ENCODE measurements at regions not wholly inside any gene's neighbourhood (a gene's known extent, or its start where the extent isn't known, plus 50 kb on each side); places are given as distances from the start of the nearest gene placed in this dataset.

GRCh38 chr1:48102766-48103165 is 105.6 kb upstream of the TRABD2B start:
- H3K36me3 Mint-ChIP-seq, result no peaks in the 10 kb centered on the region
- no peaks in the 10 kb centered on the region for H4K20me1 ChIP-seq (ENCODE audit: insufficient read depth, low read length)
- intact Hi-C loops (cut with micrococcal nuclease), result no loop called here

GRCh38 chr1:48099072-48099773 is 102.0 kb upstream of the TRABD2B start:
- intact Hi-C loops (cut with micrococcal nuclease), result no loop called here
- Histone ChIP-seq H4K20me1 (ENCODE audit: insufficient read depth, low read length) (no peaks in the 10 kb centered on the region), H3K4me3 (replicated peaks in 1 of 3; ENCODE audit: low read depth in 2 of 3, low read length in 3 of 3) (no peak overlapping the region), H3K79me2 (ENCODE audit: insufficient read depth, low read length) (no peaks in the 10 kb centered on the region), H3K27me3 (ENCODE audit: control insufficient read depth in 2 of 2, insufficient read depth in 2 of 2, low read length in 2 of 2) (peaks cover 0 to 5% of the 10 kb centered on the region in 2 donors), H3K27ac (ENCODE audit: low read depth in 1 of 2, low read length in 2 of 2) (no peak overlapping the region), H3K36me3 (replicated peaks in 1 of 2; ENCODE audit: control insufficient read depth in 1 of 2, insufficient read depth in 2 of 2, low read length in 2 of 2) (no peaks in the 10 kb centered on the region), H3K4me1 (ENCODE audit: control insufficient read depth in 1 of 2, insufficient read depth in 2 of 2, low read length in 2 of 2) (no peaks in the 10 kb centered on the region), H3K9me3 (replicated peaks in 1 of 2; ENCODE audit: control insufficient read depth in 1 of 2, insufficient read depth in 1 of 2, low read length in 2 of 2) (no peaks in the 10 kb centered on the region), H3K4me2 (replicated peaks; ENCODE audit: extremely low read depth, low read length, poor library complexity, severe bottlenecking) (no peak overlapping the region), H3K9ac (ENCODE audit: insufficient read depth, low read length, poor library complexity, severe bottlenecking) (no peak overlapping the region), H2AFZ (ENCODE audit: insufficient read depth, low read depth, low read length, poor library complexity, severe bottlenecking) (no peak overlapping the region)
- WGBS (ENCODE audit: insufficient coverage), result 97% methylated on average over 3 of the region's 10 CpGs
- Mint-ChIP-seq H3K4me1 (peaks cover under 1% of the 10 kb centered on the region), H3K27me3 (ENCODE audit: low read depth in 3 of 3) (peaks cover 4 to 11% (median 9%) of the 10 kb centered on the region in 3 donors), H3K36me3 (no peaks in the 10 kb centered on the region), H3K27ac (no peak overlapping the region), H3K9me3 (peaks cover 0 to 5% (median 2%) of the 10 kb centered on the region in 7 donors), H3K4me3 (no peak overlapping the region)
- DNase-seq, result no peak
- TF ChIP-seq CTCF (IDR thresholded peaks at IDR 0.05), result no peak

More at GRCh38 chr1:48102766-48103165, 105.6 kb upstream of the TRABD2B start:
- DNase-seq, result no peak
- H2AFZ ChIP-seq (ENCODE audit: insufficient read depth, low read depth, low read length, poor library complexity, severe bottlenecking), result no peak overlapping the region
- H3K27ac ChIP-seq (ENCODE audit: low read depth in 1 of 2, low read length in 2 of 2), result no peak overlapping the region
- H3K27me3 ChIP-seq (ENCODE audit: control insufficient read depth in 2 of 2, insufficient read depth in 2 of 2, low read length in 2 of 2), result no peaks in the 10 kb centered on the region
- H3K4me1 ChIP-seq (ENCODE audit: control insufficient read depth in 1 of 2, insufficient read depth in 2 of 2, low read length in 2 of 2), result no peaks in the 10 kb centered on the region
- no peaks in the 10 kb centered on the region for H3K4me1 Mint-ChIP-seq
- H3K9me3 Mint-ChIP-seq, result no peaks in the 10 kb centered on the region
- no peak overlapping the region for H3K9ac ChIP-seq (ENCODE audit: insufficient read depth, low read length, poor library complexity, severe bottlenecking)
- H3K4me3 Mint-ChIP-seq, result no peak overlapping the region
- no peak overlapping the region for H3K4me3 ChIP-seq (replicated peaks in 1 of 3; ENCODE audit: low read depth in 2 of 3, low read length in 3 of 3)
- no peaks in the 10 kb centered on the region for H3K36me3 ChIP-seq (replicated peaks in 1 of 2; ENCODE audit: control insufficient read depth in 1 of 2, insufficient read depth in 2 of 2, low read length in 2 of 2)
- no peak overlapping the region for H3K4me2 ChIP-seq (replicated peaks; ENCODE audit: extremely low read depth, low read length, poor library complexity, severe bottlenecking)
- peaks cover under 1 to 4% (median 2%) of the 10 kb centered on the region in 3 donors for H3K27me3 Mint-ChIP-seq (ENCODE audit: low read depth in 3 of 3)
- no peaks in the 10 kb centered on the region for H3K79me2 ChIP-seq (ENCODE audit: insufficient read depth, low read length)
- H3K9me3 ChIP-seq (replicated peaks in 1 of 2; ENCODE audit: control insufficient read depth in 1 of 2, insufficient read depth in 1 of 2, low read length in 2 of 2), result no peaks in the 10 kb centered on the region
- no peak for TF ChIP-seq CTCF (IDR thresholded peaks at IDR 0.05)
- H3K27ac Mint-ChIP-seq, result no peak overlapping the region
- WGBS (ENCODE audit: insufficient coverage), result 74% methylated on average over 4 of the region's 6 CpGs

All from CD14-positive monocyte (primary cell).